Karpas-422 (cell line): ENCODE measurements at regions not wholly inside any gene's neighbourhood (a gene's known extent, or its start where the extent isn't known, plus 50 kb on each side); places are given as distances from the start of the nearest gene placed in this dataset.
"Not testable (repeated sequence)": the region's sequence is repeated elsewhere in the genome, so short reads cannot be mapped to it uniquely, and the experiment has no call there.

Experiments
- DNase-seq: peaks from one replicate; pipeline ENCODE4 v3.0.0-alpha.2; 2015
- H2AFZ ChIP-seq: fragments of 200-600 bp; sonication (generic); 2 replicates; pipeline ENCODE4 v1.6.1; 2014; ENCODE audit warnings: antibody characterized with exemption, low read length, mixed read lengths
- H3K27ac ChIP-seq: fragments of 200-600 bp; sonication (generic); 2 replicates; pipeline ENCODE4 v1.5.1; 2014; ENCODE audit warnings: mild to moderate bottlenecking, low read length, moderate library complexity
- H3K27me3 ChIP-seq: fragments of 200-600 bp; sonication (generic); 2 replicates; pipeline ENCODE4 v1.6.1; 2014; ENCODE audit warnings: low read length, mixed read lengths
- H3K36me3 ChIP-seq: fragments of 200-600 bp; sonication (generic); 2 replicates; pipeline ENCODE4 v1.6.1; 2014; ENCODE audit warnings: low read length, mixed read lengths; ENCODE audit not compliant: insufficient read depth
- H3K4me1 ChIP-seq: fragments of 200-600 bp; sonication (generic); 2 replicates; pipeline ENCODE4 v1.6.1; 2014; ENCODE audit warnings: mild to moderate bottlenecking, low read length, mixed read lengths
- H3K4me2 ChIP-seq: fragments of 200-600 bp; sonication (generic); 2 replicates; pipeline ENCODE4 v1.6.1; 2014; ENCODE audit warnings: low read length, low read depth, mild to moderate bottlenecking; ENCODE audit not compliant: poor library complexity, severe bottlenecking
- H3K4me3 ChIP-seq: fragments of 200-600 bp; sonication (generic); 2 replicates; pipeline ENCODE4 v1.5.1; 2014; ENCODE audit warnings: mild to moderate bottlenecking, antibody characterized with exemption, low read length, mixed read lengths
- H3K79me2 ChIP-seq: fragments of 200-600 bp; sonication (generic); 2 replicates; pipeline ENCODE4 v1.6.1; 2014; ENCODE audit warnings: mild to moderate bottlenecking, low read length, mixed read lengths
- H3K9ac ChIP-seq: fragments of 200-600 bp; sonication (generic); 2 replicates; pipeline ENCODE4 v1.6.0; 2014; ENCODE audit warnings: low read length
- H3K9me2 ChIP-seq: fragments of 200-600 bp; sonication (generic), shearing (Covaris generic); replicated peaks from 2 replicates; pipeline ENCODE4 v1.6.0; 2014; ENCODE audit warnings: mild to moderate bottlenecking, low read length, moderate library complexity; ENCODE audit not compliant: insufficient read depth
- H3K9me3 ChIP-seq: fragments of 300-700, 200-600 bp; sonication (generic); 2 replicates; pipeline ENCODE4 v1.6.1; 2014; ENCODE audit warnings: low read length, mixed read lengths
- H4K20me1 ChIP-seq: fragments of 200-600 bp; sonication (generic); 2 replicates; pipeline ENCODE4 v1.6.1; 2014; ENCODE audit warnings: mild to moderate bottlenecking, antibody characterized with exemption, low read length, low read depth; ENCODE audit not compliant: insufficient read depth

- H3K4me3 ChIP-seq, H3K27ac ChIP-seq, H3K9ac ChIP-seq, H3K9me2 ChIP-seq, H3K36me3 ChIP-seq, DNase-seq, H3K9me3 ChIP-seq, H3K4me2 ChIP-seq, H3K79me2 ChIP-seq, H2AFZ ChIP-seq, H3K27me3 ChIP-seq, H3K4me1 ChIP-seq, H4K20me1 ChIP-seq: not testable (repeated sequence)
Measured at GRCh38 chr1:47538530-47538929, 100.7 kb downstream of the FOXD2 start.

- not testable (repeated sequence) for H3K9ac ChIP-seq, H3K4me3 ChIP-seq, H3K36me3 ChIP-seq, H3K4me1 ChIP-seq, H3K9me3 ChIP-seq, H2AFZ ChIP-seq, H3K27ac ChIP-seq, H4K20me1 ChIP-seq, H3K79me2 ChIP-seq, H3K9me2 ChIP-seq, DNase-seq, H3K27me3 ChIP-seq, H3K4me2 ChIP-seq
Measured at GRCh38 chr1:47541705-47542104, 103.9 kb downstream of the FOXD2 start.

GRCh38 chr1:47543089-47543488, 105.2 kb downstream of the FOXD2 start:
- not testable (repeated sequence) for H3K79me2 ChIP-seq, H3K9me3 ChIP-seq, H3K9me2 ChIP-seq, H3K9ac ChIP-seq, H3K27me3 ChIP-seq, H4K20me1 ChIP-seq, H2AFZ ChIP-seq, DNase-seq, H3K4me2 ChIP-seq, H3K36me3 ChIP-seq, H3K4me1 ChIP-seq, H3K4me3 ChIP-seq, H3K27ac ChIP-seq

GRCh38 chr1:47545912-47546483, 108.2 kb downstream of the FOXD2 start:
- Histone ChIP-seq H4K20me1 (no peaks in the 10 kb centered on the region), H3K4me3 (no peak overlapping the region), H3K27me3 (no peaks in the 10 kb centered on the region), H3K36me3 (no peaks in the 10 kb centered on the region), H3K9me3 (no peaks in the 10 kb centered on the region), H3K27ac (no peak overlapping the region), H2AFZ (no peak overlapping the region), H3K79me2 (no peaks in the 10 kb centered on the region), H3K9me2 (no peaks in the 10 kb centered on the region), H3K9ac (no peak overlapping the region), H3K4me2 (no peak overlapping the region), H3K4me1 (no peaks in the 10 kb centered on the region)
- DNase-seq: peak; percentile 63

GRCh38 chr1:47547753-47548573, 110.1 kb downstream of the FOXD2 start:
- H3K79me2 ChIP-seq: no peaks in the 10 kb centered on the region
- H3K36me3 ChIP-seq: no peaks in the 10 kb centered on the region
- no peak overlapping the region for H3K4me2 ChIP-seq
- no peak overlapping the region for H3K4me3 ChIP-seq
- H3K4me1 ChIP-seq: no peaks in the 10 kb centered on the region
- no peaks in the 10 kb centered on the region for H3K9me3 ChIP-seq
- H3K27ac ChIP-seq: no peak overlapping the region
- H2AFZ ChIP-seq: no peak overlapping the region
- H3K9me2 ChIP-seq: no peaks in the 10 kb centered on the region
- no peaks in the 10 kb centered on the region for H4K20me1 ChIP-seq
- no peak for DNase-seq
- no peaks in the 10 kb centered on the region for H3K27me3 ChIP-seq
- no peak overlapping the region for H3K9ac ChIP-seq

GRCh38 chr1:47548637-47549036, 110.8 kb downstream of the FOXD2 start:
- H3K4me2 ChIP-seq: no peak overlapping the region
- H3K9me2 ChIP-seq: no peaks in the 10 kb centered on the region
- no peaks in the 10 kb centered on the region for H3K36me3 ChIP-seq
- no peak overlapping the region for H2AFZ ChIP-seq
- H3K27me3 ChIP-seq: no peaks in the 10 kb centered on the region
- no peak overlapping the region for H3K4me3 ChIP-seq
- no peaks in the 10 kb centered on the region for H3K79me2 ChIP-seq
- DNase-seq: no peak
- H3K9ac ChIP-seq: no peak overlapping the region
- H3K27ac ChIP-seq: no peak overlapping the region
- H3K4me1 ChIP-seq: no peaks in the 10 kb centered on the region
- no peaks in the 10 kb centered on the region for H3K9me3 ChIP-seq
- H4K20me1 ChIP-seq: no peaks in the 10 kb centered on the region

- H3K9me3 ChIP-seq: no peaks in the 10 kb centered on the region
- H3K4me3 ChIP-seq: no peak overlapping the region
- H3K79me2 ChIP-seq: no peaks in the 10 kb centered on the region
- no peak overlapping the region for H3K27ac ChIP-seq
- H2AFZ ChIP-seq: no peak overlapping the region
- no peak for DNase-seq
- no peak overlapping the region for H3K4me2 ChIP-seq
- no peaks in the 10 kb centered on the region for H3K4me1 ChIP-seq
- no peaks in the 10 kb centered on the region for H3K27me3 ChIP-seq
- H3K9me2 ChIP-seq: no peaks in the 10 kb centered on the region
- no peaks in the 10 kb centered on the region for H3K36me3 ChIP-seq
- no peaks in the 10 kb centered on the region for H4K20me1 ChIP-seq
- H3K9ac ChIP-seq: no peak overlapping the region
Measured at GRCh38 chr1:47549532-47549931, 111.7 kb downstream of the FOXD2 start.

GRCh38 chr1:47550929-47551328, 113.1 kb downstream of the FOXD2 start:
- Histone ChIP-seq H3K4me3 (no peak overlapping the region), H2AFZ (no peak overlapping the region), H3K36me3 (no peaks in the 10 kb centered on the region), H3K79me2 (no peaks in the 10 kb centered on the region), H3K9me2 (no peaks in the 10 kb centered on the region), H4K20me1 (no peaks in the 10 kb centered on the region), H3K9ac (no peak overlapping the region), H3K9me3 (no peaks in the 10 kb centered on the region), H3K4me2 (no peak overlapping the region), H3K4me1 (no peaks in the 10 kb centered on the region), H3K27me3 (no peaks in the 10 kb centered on the region), H3K27ac (no peak overlapping the region)
- no peak for DNase-seq
